ENCODE measurements at regions not wholly inside any gene's neighbourhood (a gene's known extent, or its start where the extent isn't known, plus 50 kb on each side); places are given as distances from the start of the nearest gene placed in this dataset.
"Not testable (repeated sequence)": the region's sequence is repeated elsewhere in the genome, so short reads cannot be mapped to it uniquely, and the experiment has no call there.

GRCh38 chr5:108687595-108688200 is 60.0 kb upstream of the FER start:
- no peak for TF ChIP-seq EZH2phosphoT487 (IDR thresholded peaks at IDR 0.05; ENCODE audit: borderline replicate concordance)
- no peak for TF ChIP-seq CTCF (conservative IDR thresholded peaks at IDR 0.05; ENCODE audit: low read length)
- H2AFZ ChIP-seq (ENCODE audit: low read length), result no peak overlapping the region

GRCh38 chr5:108686676-108687075 is 61.0 kb upstream of the FER start:
- H3K79me2 ChIP-seq (ENCODE audit: insufficient read depth, low read length), result no peaks in the 10 kb centered on the region
- no peaks in the 10 kb centered on the region for H3K9me2 ChIP-seq (replicated peaks; ENCODE audit: low read depth, low read length)
- no peaks in the 10 kb centered on the region for H3K36me3 ChIP-seq (ENCODE audit: insufficient read depth, low read length)
- TF ChIP-seq EZH2phosphoT487 (IDR thresholded peaks at IDR 0.05; ENCODE audit: borderline replicate concordance) (no peak), CTCF (conservative IDR thresholded peaks at IDR 0.05; ENCODE audit: low read length) (no peak)
- no peak overlapping the region for H3K9ac ChIP-seq (ENCODE audit: low read depth, low read length, poor library complexity, severe bottlenecking)
- H3K9me3 ChIP-seq (ENCODE audit: insufficient read depth, low read depth, low read length), result no peaks in the 10 kb centered on the region
- H3K4me2 ChIP-seq (ENCODE audit: low read depth, low read length, poor library complexity, severe bottlenecking), result no peak overlapping the region
- H2AFZ ChIP-seq (ENCODE audit: low read length), result no peak overlapping the region
- no peaks in the 10 kb centered on the region for H4K20me1 ChIP-seq (ENCODE audit: insufficient read depth, low read length, poor library complexity, severe bottlenecking)
- no peaks in the 10 kb centered on the region for H3F3A ChIP-seq (ENCODE audit: low read depth)
- no peak overlapping the region for H3K4me3 ChIP-seq (ENCODE audit: low read length, poor library complexity, severe bottlenecking)
- no peaks in the 10 kb centered on the region for H3K27me3 ChIP-seq (ENCODE audit: insufficient read depth, low read length, poor library complexity, severe bottlenecking)
- H3K4me1 ChIP-seq (ENCODE audit: insufficient read depth, low read length, poor library complexity, severe bottlenecking), result no peaks in the 10 kb centered on the region

More at GRCh38 chr5:108687595-108688200, 60.0 kb upstream of the FER start:
- Histone ChIP-seq H3K36me3 (ENCODE audit: insufficient read depth, low read length) (no peaks in the 10 kb centered on the region), H3F3A (ENCODE audit: low read depth) (no peaks in the 10 kb centered on the region), H3K4me1 (ENCODE audit: insufficient read depth, low read length, poor library complexity, severe bottlenecking) (no peaks in the 10 kb centered on the region), H3K9me3 (ENCODE audit: insufficient read depth, low read depth, low read length) (no peaks in the 10 kb centered on the region), H4K20me1 (ENCODE audit: insufficient read depth, low read length, poor library complexity, severe bottlenecking) (no peaks in the 10 kb centered on the region), H3K27me3 (ENCODE audit: insufficient read depth, low read length, poor library complexity, severe bottlenecking) (no peaks in the 10 kb centered on the region), H3K9ac (ENCODE audit: low read depth, low read length, poor library complexity, severe bottlenecking) (no peak overlapping the region), H3K4me2 (ENCODE audit: low read depth, low read length, poor library complexity, severe bottlenecking) (no peak overlapping the region), H3K9me2 (replicated peaks; ENCODE audit: low read depth, low read length) (no peaks in the 10 kb centered on the region), H3K79me2 (ENCODE audit: insufficient read depth, low read length) (no peaks in the 10 kb centered on the region), H3K4me3 (ENCODE audit: low read length, poor library complexity, severe bottlenecking) (no peak overlapping the region)

GRCh38 chr5:108685448-108686216 is 62.1 kb upstream of the FER start:
- not testable (repeated sequence) for H2AFZ ChIP-seq (ENCODE audit: low read length); H3K4me1 ChIP-seq (ENCODE audit: insufficient read depth, low read length, poor library complexity, severe bottlenecking); H3K9ac ChIP-seq (ENCODE audit: low read depth, low read length, poor library complexity, severe bottlenecking); H3K36me3 ChIP-seq (ENCODE audit: insufficient read depth, low read length); H3K9me2 ChIP-seq (replicated peaks; ENCODE audit: low read depth, low read length); H3K9me3 ChIP-seq (ENCODE audit: insufficient read depth, low read depth, low read length); H3F3A ChIP-seq (ENCODE audit: low read depth); H3K4me3 ChIP-seq (ENCODE audit: low read length, poor library complexity, severe bottlenecking); H3K4me2 ChIP-seq (ENCODE audit: low read depth, low read length, poor library complexity, severe bottlenecking); H4K20me1 ChIP-seq (ENCODE audit: insufficient read depth, low read length, poor library complexity, severe bottlenecking); H3K79me2 ChIP-seq (ENCODE audit: insufficient read depth, low read length); H3K27me3 ChIP-seq (ENCODE audit: insufficient read depth, low read length, poor library complexity, severe bottlenecking)

Measured in Loucy (cell line).